ENCODE measurements at regions not wholly inside any gene's neighbourhood (a gene's known extent, or its start where the extent isn't known, plus 50 kb on each side); places are given as distances from the start of the nearest gene placed in this dataset.

DNA sequence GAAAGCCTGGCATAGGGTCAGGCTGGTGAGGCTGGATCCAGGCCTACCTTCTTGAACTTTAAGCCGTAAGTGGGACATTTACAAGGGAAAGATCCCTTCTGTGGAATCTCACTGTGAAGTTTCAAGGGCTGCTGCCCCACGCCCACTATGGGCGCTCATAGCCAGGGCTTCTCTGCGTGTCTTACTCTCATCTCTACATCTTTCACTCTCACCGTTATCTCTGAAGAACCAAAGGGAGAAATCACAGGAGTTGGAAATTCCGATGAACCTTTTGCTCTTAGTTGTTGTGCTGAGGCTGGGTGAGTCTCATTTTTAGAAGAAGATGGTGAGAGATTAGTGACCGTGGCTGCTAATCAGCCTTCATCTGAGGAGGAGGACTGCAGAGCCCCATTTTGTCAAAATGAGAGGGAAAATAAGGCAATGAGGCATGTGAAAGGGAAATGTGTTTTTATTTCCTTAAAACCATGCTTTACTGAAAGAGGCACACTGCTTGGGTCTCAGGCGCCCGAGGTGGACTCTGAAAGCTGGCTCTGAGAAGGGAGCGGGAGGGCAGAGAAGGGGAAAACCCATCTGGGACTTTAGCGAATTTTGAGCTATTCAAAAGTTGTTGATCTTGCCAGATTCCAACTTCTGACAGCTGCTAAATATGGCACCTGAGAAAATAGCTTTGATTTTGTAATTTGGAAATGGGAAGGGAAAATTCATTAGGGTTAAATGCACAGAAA is 301.5 kb downstream of the CLIC5 start:
- no peak for TF ChIP-seq EZH2 (IDR thresholded peaks at IDR 0.05; ENCODE audit: low read length)
- TF ChIP-seq, protein P1, sequence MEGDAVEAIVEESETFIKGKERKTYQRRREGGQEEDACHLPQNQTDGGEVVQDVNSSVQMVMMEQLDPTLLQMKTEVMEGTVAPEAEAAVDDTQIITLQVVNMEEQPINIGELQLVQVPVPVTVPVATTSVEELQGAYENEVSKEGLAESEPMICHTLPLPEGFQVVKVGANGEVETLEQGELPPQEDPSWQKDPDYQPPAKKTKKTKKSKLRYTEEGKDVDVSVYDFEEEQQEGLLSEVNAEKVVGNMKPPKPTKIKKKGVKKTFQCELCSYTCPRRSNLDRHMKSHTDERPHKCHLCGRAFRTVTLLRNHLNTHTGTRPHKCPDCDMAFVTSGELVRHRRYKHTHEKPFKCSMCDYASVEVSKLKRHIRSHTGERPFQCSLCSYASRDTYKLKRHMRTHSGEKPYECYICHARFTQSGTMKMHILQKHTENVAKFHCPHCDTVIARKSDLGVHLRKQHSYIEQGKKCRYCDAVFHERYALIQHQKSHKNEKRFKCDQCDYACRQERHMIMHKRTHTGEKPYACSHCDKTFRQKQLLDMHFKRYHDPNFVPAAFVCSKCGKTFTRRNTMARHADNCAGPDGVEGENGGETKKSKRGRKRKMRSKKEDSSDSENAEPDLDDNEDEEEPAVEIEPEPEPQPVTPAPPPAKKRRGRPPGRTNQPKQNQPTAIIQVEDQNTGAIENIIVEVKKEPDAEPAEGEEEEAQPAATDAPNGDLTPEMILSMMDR (optimal IDR thresholded peaks at IDR 0.05 in 1 of 3, IDR thresholded peaks at IDR 0.05 in 1 of 3, conservative IDR thresholded peaks at IDR 0.05 in 1 of 3; ENCODE audit: extremely low read depth in 1 of 3, insufficient read depth in 2 of 3, low read length in 3 of 3): no peak
